Sigmoid colon (tissue), 6 donors: ENCODE measurements at regions not wholly inside any gene's neighbourhood (a gene's known extent, or its start where the extent isn't known, plus 50 kb on each side); places are given as distances from the start of the nearest gene placed in this dataset.

ENCODE experiments used
- DNase-seq: peaks from one replicate; pipeline ENCODE4 v3.0.0-alpha.2; 2019
- H3K27ac ChIP-seq, 4 donors: fragments of 200-600 bp; sonication (generic); one replicate each; pipeline ENCODE4 v1.5.1; 2016 to 2019; ENCODE audit warnings: mild to moderate bottlenecking in 1 of 4
- H3K27me3 ChIP-seq, 3 donors: fragments of 200-600 bp; sonication (generic); one replicate each; pipeline ENCODE4 v1.5.1; 2019; ENCODE audit warnings: mild to moderate bottlenecking in 1 of 3
- H3K36me3 ChIP-seq, 4 donors: fragments of 200-600 bp; sonication (generic); one replicate each; pipeline ENCODE4 v1.5.1; 2016 to 2019
- H3K4me1 ChIP-seq, 4 donors: fragments of 200-600 bp; sonication (generic); one replicate each; pipeline ENCODE4 v1.5.1; 2017 to 2019
- H3K4me3 ChIP-seq, 4 donors: fragments of 200-600 bp; sonication (generic); one replicate each; pipeline ENCODE4 v1.5.1; 2017 to 2019; ENCODE audit warnings: mild to moderate bottlenecking in 2 of 4, moderate library complexity in 1 of 4
- H3K9me3 ChIP-seq, 4 donors: fragments of 200-600 bp in 3 of 4; sonication (generic) in 3 of 4; one replicate each; pipeline versions ENCODE4 v1.5.1 to v1.6.1; 2013 to 2019
- CTCF ChIP-seq, 4 experiments: fragments of 450-650 bp in 3 of 4; fragments of 200-600 bp in 1 of 4; IDR thresholded peaks; one replicate each; pipeline ENCODE4 v1.5.1; 2016 to 2019; ENCODE audit warnings: antibody characterized with exemption in 4 of 4, mild to moderate bottlenecking in 3 of 4, moderate library complexity in 2 of 4
- EP300 ChIP-seq, 4 donors: sonication (generic); formaldehyde crosslinking; IDR thresholded peaks; one replicate each; pipeline ENCODE4 v1.6.1; 2017; ENCODE audit warnings: antibody characterized with exemption in 4 of 4
- POLR2A ChIP-seq, 2 donors: fragments of 450-650 bp; IDR thresholded peaks; one replicate each; pipeline ENCODE4 v1.6.1; 2016; ENCODE audit warnings: antibody characterized with exemption in 2 of 2, mild to moderate bottlenecking in 2 of 2, moderate library complexity in 2 of 2
- POLR2AphosphoS5 ChIP-seq, 4 donors: sonication (generic); formaldehyde crosslinking; IDR thresholded peaks; one replicate each; pipeline ENCODE4 v1.6.1; 2017; ENCODE audit warnings: antibody characterized with exemption in 4 of 4
- WGBS, 2 donors: extraction: QIAGEN DNeasy Blood & Tissue Kit; methylation state at CpG; one replicate each; pipeline ENCODE4 v1.1.7; 2013; 5-methylcytosine and 5-hydroxymethylcytosine counted together
- intact Hi-C: fragments of 100-400 bp; cut with DNase I; formaldehyde crosslinking; loops from one replicate; pipeline ENCODE4 v1.15.1; 2023
- donor health status: healthy with polysubstance abuse.
- donor health status: healthy.

GRCh38 chr17:77009877-77010276, 130.9 kb upstream of the SEC14L1 start:
- 76 to 88% methylated on average over 2 of the region's 2 CpGs for WGBS, 2 donors
- peaks cover 0 to 21% (median 0%) of the 10 kb centered on the region in 3 donors for H3K27me3 ChIP-seq

GRCh38 chr17:77010667-77011066, 130.1 kb upstream of the SEC14L1 start:
- no peak overlapping the region for H3K27ac ChIP-seq
- peaks cover 0 to 20% (median 0%) of the 10 kb centered on the region in 3 donors for H3K27me3 ChIP-seq
- H3K36me3 ChIP-seq = no peaks in the 10 kb centered on the region
- intact Hi-C loops = no loop called here
- peaks cover 0 to 22% (median 8%) of the 10 kb centered on the region in 4 donors for H3K9me3 ChIP-seq
- H3K4me3 ChIP-seq = no peak overlapping the region
- TF ChIP-seq EP300 (IDR thresholded peaks at IDR 0.05) (no peak), POLR2A (IDR thresholded peaks at IDR 0.05) (no peak), POLR2AphosphoS5 (IDR thresholded peaks at IDR 0.05) (no peak), CTCF (IDR thresholded peaks at IDR 0.05) (no peak)
- no peaks in the 10 kb centered on the region for H3K4me1 ChIP-seq
- no peak for DNase-seq

More at GRCh38 chr17:77009877-77010276, 130.9 kb upstream of the SEC14L1 start:
- no peaks in the 10 kb centered on the region for H3K36me3 ChIP-seq
- DNase-seq = no peak
- H3K4me1 ChIP-seq = no peaks in the 10 kb centered on the region
- intact Hi-C loops = no loop called here
- H3K27ac ChIP-seq = no peak overlapping the region
- peaks cover 0 to 22% (median 8%) of the 10 kb centered on the region in 4 donors for H3K9me3 ChIP-seq
- no peak overlapping the region for H3K4me3 ChIP-seq
- TF ChIP-seq POLR2A (IDR thresholded peaks at IDR 0.05) (no peak), POLR2AphosphoS5 (IDR thresholded peaks at IDR 0.05) (no peak), CTCF (IDR thresholded peaks at IDR 0.05) (no peak), EP300 (IDR thresholded peaks at IDR 0.05) (no peak)

DNA sequence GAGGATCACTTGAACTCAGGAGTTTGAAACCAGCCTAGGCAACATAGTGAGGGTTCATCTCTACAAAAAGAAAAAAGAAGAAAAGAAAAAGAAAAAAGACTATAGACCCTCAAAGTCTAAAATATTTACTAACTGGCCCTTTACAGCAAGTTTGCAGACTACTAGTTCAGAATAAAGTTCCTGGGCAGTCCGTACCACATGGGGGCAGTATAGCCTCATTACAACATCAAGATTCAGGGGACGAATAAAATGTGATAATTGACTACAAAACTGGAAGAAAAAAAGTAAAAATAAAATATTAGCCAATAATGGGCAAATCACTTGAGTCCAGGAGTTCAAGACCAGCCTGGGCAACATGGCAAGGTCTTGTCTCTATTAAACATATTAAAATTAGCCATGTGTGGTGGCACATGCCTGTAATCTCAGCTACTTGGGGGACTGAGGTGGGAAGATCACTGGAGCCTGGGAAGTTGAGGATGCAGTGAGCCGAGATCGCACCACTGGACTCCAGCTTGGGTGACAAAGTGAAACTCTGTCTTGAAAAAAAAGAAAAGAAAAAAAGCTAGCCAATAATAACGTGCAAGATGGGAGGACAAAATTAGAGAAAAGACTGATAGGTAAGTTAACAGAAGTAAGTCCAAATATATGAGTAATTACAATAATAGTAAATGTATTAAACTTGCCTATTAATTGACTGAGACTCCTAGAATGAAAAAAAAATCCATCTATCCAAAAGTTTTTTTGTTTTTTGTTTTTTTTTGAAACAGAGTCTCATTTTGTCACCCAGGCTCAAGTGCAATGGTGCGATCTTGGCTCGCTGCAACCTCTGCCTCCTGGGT, 129.4 kb upstream of the SEC14L1 start:
- Histone ChIP-seq H3K27me3 (peaks cover 0 to 20% (median 0%) of the 10 kb centered on the region in 3 donors), H3K9me3 (peaks cover 0 to 22% (median 8%) of the 10 kb centered on the region in 4 donors), H3K36me3 (no peaks in the 10 kb centered on the region), H3K27ac (no peak overlapping the region), H3K4me1 (no peaks in the 10 kb centered on the region), H3K4me3 (no peak overlapping the region)
- DNase-seq = no peak
- TF ChIP-seq POLR2A (IDR thresholded peaks at IDR 0.05) (no peak), POLR2AphosphoS5 (IDR thresholded peaks at IDR 0.05) (no peak), EP300 (IDR thresholded peaks at IDR 0.05) (no peak), CTCF (IDR thresholded peaks at IDR 0.05) (no peak)
- 65 to 68% methylated on average over 7 of the region's 7 CpGs for WGBS, 2 donors
- intact Hi-C loops = no loop called here

GRCh38 chr17:77018504-77018903, 122.3 kb upstream of the SEC14L1 start:
- H3K4me3 ChIP-seq = no peak overlapping the region
- peaks cover 0 to 10% (median 0%) of the 10 kb centered on the region in 3 donors for H3K27me3 ChIP-seq
- 65 to 68% methylated on average over 5 of the region's 5 CpGs for WGBS, 2 donors
- no peaks in the 10 kb centered on the region for H3K4me1 ChIP-seq
- no peaks in the 10 kb centered on the region for H3K36me3 ChIP-seq
- TF ChIP-seq POLR2AphosphoS5 (IDR thresholded peaks at IDR 0.05) (no peak), EP300 (IDR thresholded peaks at IDR 0.05) (no peak)
- H3K9me3 ChIP-seq = no peaks in the 10 kb centered on the region
- no peak overlapping the region for H3K27ac ChIP-seq
- no peak for DNase-seq
- intact Hi-C loops = no loop called here

GRCh38 chr17:77019893-77020379, 120.8 kb upstream of the SEC14L1 start:
- TF ChIP-seq CTCF (IDR thresholded peaks at IDR 0.05) (no peak), POLR2A (IDR thresholded peaks at IDR 0.05) (no peak), POLR2AphosphoS5 (IDR thresholded peaks at IDR 0.05) (no peak), EP300 (IDR thresholded peaks at IDR 0.05) (no peak)
- Histone ChIP-seq H3K27ac (no peak overlapping the region), H3K4me1 (no peaks in the 10 kb centered on the region), H3K27me3 (peaks cover 0 to 10% (median 0%) of the 10 kb centered on the region in 3 donors), H3K9me3 (no peaks in the 10 kb centered on the region), H3K4me3 (no peak overlapping the region), H3K36me3 (no peaks in the 10 kb centered on the region)
- no peak for DNase-seq
- 66 to 74% methylated on average over 12 of the region's 12 CpGs for WGBS, 2 donors
- intact Hi-C loops = no loop called here
